Glutamatergic neuron (in vitro differentiated cells): ENCODE measurements at regions not wholly inside any gene's neighbourhood (a gene's known extent, or its start where the extent isn't known, plus 50 kb on each side); places are given as distances from the start of the nearest gene placed in this dataset.

Experiments
- DNase-seq: peaks from one replicate; pipeline ENCODE4 v3.0.0; 2022
- H3K27ac Mint-ChIP-seq: one replicate; pipeline ENCODE4 v1.8.0; 2020; ENCODE audit warnings: mild to moderate bottlenecking, mixed read lengths, inconsistent platforms; ENCODE audit not compliant: unreplicated experiment
- H3K27me3 Mint-ChIP-seq: one replicate; pipeline ENCODE4 v1.8.0; 2020; ENCODE audit warnings: mild to moderate bottlenecking, moderate library complexity, mixed read lengths, inconsistent platforms; ENCODE audit not compliant: unreplicated experiment
- H3K36me3 Mint-ChIP-seq: one replicate; pipeline ENCODE4 v1.8.0; 2020; ENCODE audit warnings: mild to moderate bottlenecking, mixed read lengths, inconsistent platforms; ENCODE audit not compliant: unreplicated experiment
- H3K4me1 Mint-ChIP-seq: one replicate; pipeline ENCODE4 v1.8.0; 2020; ENCODE audit warnings: mild to moderate bottlenecking, low read depth, mixed read lengths, inconsistent platforms; ENCODE audit not compliant: unreplicated experiment
- H3K4me3 Mint-ChIP-seq: one replicate; pipeline ENCODE4 v1.8.0; 2020; ENCODE audit warnings: mild to moderate bottlenecking, mixed read lengths, inconsistent platforms; ENCODE audit not compliant: unreplicated experiment
- H3K9me3 Mint-ChIP-seq: one replicate; pipeline ENCODE4 v1.8.0; 2020; ENCODE audit warnings: mild to moderate bottlenecking, moderate library complexity, mixed read lengths, inconsistent platforms; ENCODE audit not compliant: unreplicated experiment
- TF ChIP-seq, protein P1 (sequence below): fragments of 200-600 bp; sonication (generic); IDR thresholded peaks from one replicate; pipeline ENCODE4 v1.5.0; 2021; ENCODE audit not compliant: partially characterized antibody, unreplicated experiment

GRCh38 chr12:67594888-67595287 is 53.7 kb upstream of the DYRK2 start:
- peaks cover 4% of the 10 kb centered on the region for H3K9me3 Mint-ChIP-seq
- H3K4me1 Mint-ChIP-seq: peaks cover 3% of the 10 kb centered on the region
- no peak overlapping the region for H3K4me3 Mint-ChIP-seq
- no peak for DNase-seq
- H3K27ac Mint-ChIP-seq: no peak overlapping the region
- TF ChIP-seq, protein P1, sequence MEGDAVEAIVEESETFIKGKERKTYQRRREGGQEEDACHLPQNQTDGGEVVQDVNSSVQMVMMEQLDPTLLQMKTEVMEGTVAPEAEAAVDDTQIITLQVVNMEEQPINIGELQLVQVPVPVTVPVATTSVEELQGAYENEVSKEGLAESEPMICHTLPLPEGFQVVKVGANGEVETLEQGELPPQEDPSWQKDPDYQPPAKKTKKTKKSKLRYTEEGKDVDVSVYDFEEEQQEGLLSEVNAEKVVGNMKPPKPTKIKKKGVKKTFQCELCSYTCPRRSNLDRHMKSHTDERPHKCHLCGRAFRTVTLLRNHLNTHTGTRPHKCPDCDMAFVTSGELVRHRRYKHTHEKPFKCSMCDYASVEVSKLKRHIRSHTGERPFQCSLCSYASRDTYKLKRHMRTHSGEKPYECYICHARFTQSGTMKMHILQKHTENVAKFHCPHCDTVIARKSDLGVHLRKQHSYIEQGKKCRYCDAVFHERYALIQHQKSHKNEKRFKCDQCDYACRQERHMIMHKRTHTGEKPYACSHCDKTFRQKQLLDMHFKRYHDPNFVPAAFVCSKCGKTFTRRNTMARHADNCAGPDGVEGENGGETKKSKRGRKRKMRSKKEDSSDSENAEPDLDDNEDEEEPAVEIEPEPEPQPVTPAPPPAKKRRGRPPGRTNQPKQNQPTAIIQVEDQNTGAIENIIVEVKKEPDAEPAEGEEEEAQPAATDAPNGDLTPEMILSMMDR: no peak
- peaks cover 15% of the 10 kb centered on the region for H3K36me3 Mint-ChIP-seq
- no peaks in the 10 kb centered on the region for H3K27me3 Mint-ChIP-seq

DNA sequence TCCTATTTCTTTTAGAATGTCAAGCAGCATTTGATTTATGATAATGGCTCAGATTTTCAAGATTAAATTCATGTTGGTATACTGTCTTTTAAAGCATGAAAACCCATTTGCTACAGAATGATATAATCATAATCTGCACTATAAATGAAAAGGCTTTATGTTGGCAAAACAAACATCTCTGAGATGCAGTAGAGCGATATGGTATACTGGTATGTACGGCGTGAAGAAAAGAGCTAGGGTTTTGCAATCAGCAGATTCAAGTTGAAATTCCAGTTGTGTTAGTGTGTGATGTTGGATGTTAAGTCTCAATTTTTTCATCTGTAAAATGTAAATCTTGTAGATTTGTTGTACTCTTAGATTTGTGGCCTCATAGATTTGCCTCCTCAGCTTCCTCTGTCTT is 53.2 kb upstream of the DYRK2 start:
- no peak for DNase-seq
- Mint-ChIP-seq H3K36me3 (peaks cover 15% of the 10 kb centered on the region), H3K4me1 (peaks cover 3% of the 10 kb centered on the region), H3K9me3 (peaks cover 4% of the 10 kb centered on the region), H3K4me3 (no peak overlapping the region), H3K27ac (no peak overlapping the region), H3K27me3 (no peaks in the 10 kb centered on the region)
- TF ChIP-seq, protein P1: no peak

GRCh38 chr12:67598598-67598997 is 49.9 kb upstream of the DYRK2 start:
- peaks cover 3% of the 10 kb centered on the region for H3K4me1 Mint-ChIP-seq
- TF ChIP-seq, protein P1: no peak
- H3K27ac Mint-ChIP-seq: no peak overlapping the region
- no peak for DNase-seq
- H3K9me3 Mint-ChIP-seq: peaks cover 4% of the 10 kb centered on the region
- H3K4me3 Mint-ChIP-seq: no peak overlapping the region
- H3K27me3 Mint-ChIP-seq: no peaks in the 10 kb centered on the region
- peaks cover 15% of the 10 kb centered on the region for H3K36me3 Mint-ChIP-seq
